ENCODE measurements at regions not wholly inside any gene's neighbourhood (a gene's known extent, or its start where the extent isn't known, plus 50 kb on each side); places are given as distances from the start of the nearest gene placed in this dataset.

GRCh38 chr11:41950470-41951143 is 491.2 kb upstream of the LRRC4C start:
- intact Hi-C loops (cut with micrococcal nuclease) = no loop called here
- ATAC-seq = no peak

GRCh38 chr11:41954034-41954433 is 494.6 kb upstream of the LRRC4C start:
- no peak for DNase-seq
- no peak for ATAC-seq
- intact Hi-C loops (cut with micrococcal nuclease) = no loop called here

More at GRCh38 chr11:41950470-41951143, 491.2 kb upstream of the LRRC4C start:
- no peak for DNase-seq

- DNase-seq = no peak
- intact Hi-C loops (cut with micrococcal nuclease) = no loop called here
- no peak for ATAC-seq
Observed at GRCh38 chr11:41955066-41955465, 495.6 kb upstream of the LRRC4C start.

- intact Hi-C loops (cut with micrococcal nuclease) = no loop called here
- ATAC-seq (no peak), DNase-seq (no peak)
Observed at GRCh38 chr11:41955635-41956400, 496.4 kb upstream of the LRRC4C start.

- DNase-seq (no peak), ATAC-seq (no peak)
- intact Hi-C loops (cut with micrococcal nuclease) = no loop called here
Observed at GRCh38 chr11:41963406-41963805, 504.0 kb upstream of the LRRC4C start.

- intact Hi-C loops (cut with micrococcal nuclease) = no loop called here
- no peak for ATAC-seq
- DNase-seq = no peak
Observed at GRCh38 chr11:41970681-41971080, 511.2 kb upstream of the LRRC4C start.

GRCh38 chr11:41971592-41971991 is 512.1 kb upstream of the LRRC4C start:
- DNase-seq (no peak), ATAC-seq (no peak)
- intact Hi-C loops (cut with micrococcal nuclease) = no loop called here

- no peak for ATAC-seq
- intact Hi-C loops (cut with micrococcal nuclease) = no loop called here
- no peak for DNase-seq
Observed at GRCh38 chr11:41978945-41979344, 519.5 kb upstream of the LRRC4C start.

- no peak for ATAC-seq
- intact Hi-C loops (cut with micrococcal nuclease) = no loop called here
Observed at GRCh38 chr11:41980741-41981140, 521.3 kb upstream of the LRRC4C start.

GRCh38 chr11:41982276-41982675 is 522.8 kb upstream of the LRRC4C start:
- ATAC-seq = no peak
- DNase-seq = no peak
- intact Hi-C loops (cut with micrococcal nuclease) = no loop called here

More at GRCh38 chr11:41980741-41981140, 521.3 kb upstream of the LRRC4C start:
- no peak for DNase-seq

- no peak for ATAC-seq
- no peak for DNase-seq
- intact Hi-C loops (cut with micrococcal nuclease) = no loop called here
Observed at GRCh38 chr11:41982975-41983374, 523.5 kb upstream of the LRRC4C start.

GRCh38 chr11:41983475-41983874 is 524.0 kb upstream of the LRRC4C start:
- DNase-seq = no peak
- no peak for ATAC-seq
- intact Hi-C loops (cut with micrococcal nuclease) = no loop called here

- ATAC-seq (no peak), DNase-seq (no peak)
- intact Hi-C loops (cut with micrococcal nuclease) = no loop called here
Observed at GRCh38 chr11:41984023-41984422, 524.6 kb upstream of the LRRC4C start.

- DNase-seq (no peak), ATAC-seq (no peak)
- intact Hi-C loops (cut with micrococcal nuclease) = no loop called here
Observed at GRCh38 chr11:41985799-41986198, 526.3 kb upstream of the LRRC4C start.

- ATAC-seq (no peak), DNase-seq (no peak)
- intact Hi-C loops (cut with micrococcal nuclease) = no loop called here
Observed at GRCh38 chr11:41988951-41989572, 529.6 kb upstream of the LRRC4C start.

- intact Hi-C loops (cut with micrococcal nuclease) = no loop called here
- ATAC-seq (no peak), DNase-seq (no peak)
Observed at GRCh38 chr11:41989823-41990380, 530.5 kb upstream of the LRRC4C start.

- no peak for ATAC-seq
- DNase-seq = no peak
- intact Hi-C loops (cut with micrococcal nuclease) = no loop called here
Observed at GRCh38 chr11:41996533-41996932, 537.1 kb upstream of the LRRC4C start.

GRCh38 chr11:41997844-41998401 is 538.5 kb upstream of the LRRC4C start:
- intact Hi-C loops (cut with micrococcal nuclease) = no loop called here
- ATAC-seq = no peak
- no peak for DNase-seq

- ATAC-seq (no peak), DNase-seq (no peak)
- intact Hi-C loops (cut with micrococcal nuclease) = no loop called here
Observed at GRCh38 chr11:41999066-41999465, 539.6 kb upstream of the LRRC4C start.

- no peak for DNase-seq
- no peak for ATAC-seq
- intact Hi-C loops (cut with micrococcal nuclease) = no loop called here
Observed at GRCh38 chr11:42003801-42004200, 544.3 kb upstream of the LRRC4C start.

Data from left ventricle myocardium superior (tissue), 1 donor.